Activated CD4-positive, alpha-beta T cell treated with anti-CD3 and anti-CD28 coated beads for 36 hours (primary cell): ENCODE measurements at regions not wholly inside any gene's neighbourhood (a gene's known extent, or its start where the extent isn't known, plus 50 kb on each side); places are given as distances from the start of the nearest gene placed in this dataset.

ENCODE experiments used
- ATAC-seq: fragments of 200-7000 bp; cut with Tn5 transposase; one replicate; pipeline ENCODE4 v1.10.0; 2021; ENCODE audit warnings: mild to moderate bottlenecking, moderate library complexity
- CTCF ChIA-PET: fragments of 350-600 bp; sonication (Branson Sonifier 250); formaldehyde crosslinking; loops from one replicate; lab custom pipeline; 2021; ENCODE audit warnings: antibody characterized with exemption; lab: Charles Lee
- POLR2A ChIA-PET: fragments of 350-600 bp; sonication (Branson Sonifier 250); formaldehyde crosslinking; loops from one replicate; lab custom pipeline; 2021; ENCODE audit warnings: antibody characterized with exemption, inconsistent platforms; lab: Charles Lee
- DNase-seq: peaks from one replicate; pipeline ENCODE4 v3.0.0-alpha.2; 2020
- H3K27ac Mint-ChIP-seq: one replicate; pipeline ENCODE4 v1.8.0; 2021; ENCODE audit warnings: mixed read lengths
- H3K27me3 Mint-ChIP-seq: one replicate; pipeline ENCODE4 v1.8.0; 2021; ENCODE audit warnings: mixed read lengths
- H3K36me3 Mint-ChIP-seq: one replicate; pipeline ENCODE4 v1.8.0; 2021; ENCODE audit warnings: low read depth, mixed read lengths
- H3K4me1 Mint-ChIP-seq: one replicate; pipeline ENCODE4 v1.8.0; 2021; ENCODE audit warnings: mixed read lengths
- H3K4me3 Mint-ChIP-seq: one replicate; pipeline ENCODE4 v1.8.0; 2021; ENCODE audit warnings: mild to moderate bottlenecking, moderate library complexity, mixed read lengths
- H3K9me3 Mint-ChIP-seq: one replicate; pipeline ENCODE4 v1.8.0; 2021; ENCODE audit warnings: low read depth, mixed read lengths
- intact Hi-C, 2 experiments: fragments of 100-400 bp; cut with DNase I in 1 of 2; cut with micrococcal nuclease in 1 of 2; formaldehyde crosslinking; loops; one replicate each; pipeline versions ENCODE4 v1.14.2 to v1.15.1; 2022 to 2024; cut with DNase I, micrococcal nuclease

GRCh38 chr2:193334401-193334800, 1139.7 kb upstream of the TMEFF2 start:
- DNase-seq (no peak), ATAC-seq (no peak)
- no peak overlapping the region for H3K4me3 Mint-ChIP-seq
- POLR2A ChIA-PET, result no interaction called here
- H3K9me3 Mint-ChIP-seq, result no peaks in the 10 kb centered on the region
- no peaks in the 10 kb centered on the region for H3K27me3 Mint-ChIP-seq
- CTCF ChIA-PET, result no interaction called here
- no peak overlapping the region for H3K27ac Mint-ChIP-seq
- H3K36me3 Mint-ChIP-seq, result no peaks in the 10 kb centered on the region
- H3K4me1 Mint-ChIP-seq, result no peaks in the 10 kb centered on the region
- intact Hi-C loops, result no loop called here

- H3K27me3 Mint-ChIP-seq, result no peaks in the 10 kb centered on the region
- no peaks in the 10 kb centered on the region for H3K4me1 Mint-ChIP-seq
- H3K27ac Mint-ChIP-seq, result no peak overlapping the region
- POLR2A ChIA-PET, result no interaction called here
- intact Hi-C loops, result no loop called here
- no peak overlapping the region for H3K4me3 Mint-ChIP-seq
- CTCF ChIA-PET, result no interaction called here
- DNase-seq (no peak), ATAC-seq (no peak)
- H3K9me3 Mint-ChIP-seq, result no peaks in the 10 kb centered on the region
- no peaks in the 10 kb centered on the region for H3K36me3 Mint-ChIP-seq
These were observed 1138.8 kb upstream of the TMEFF2 start for GRCh38 chr2:193333539-193333938.

GRCh38 chr2:193332941-193333340, 1138.2 kb upstream of the TMEFF2 start:
- no peak for ATAC-seq
- Mint-ChIP-seq H3K36me3 (no peaks in the 10 kb centered on the region), H3K27ac (no peak overlapping the region), H3K4me3 (no peak overlapping the region), H3K4me1 (no peaks in the 10 kb centered on the region), H3K9me3 (no peaks in the 10 kb centered on the region), H3K27me3 (no peaks in the 10 kb centered on the region)
- CTCF ChIA-PET, result no interaction called here
- POLR2A ChIA-PET, result no interaction called here
- DNase-seq, result no peak
- intact Hi-C loops, result no loop called here

DNA sequence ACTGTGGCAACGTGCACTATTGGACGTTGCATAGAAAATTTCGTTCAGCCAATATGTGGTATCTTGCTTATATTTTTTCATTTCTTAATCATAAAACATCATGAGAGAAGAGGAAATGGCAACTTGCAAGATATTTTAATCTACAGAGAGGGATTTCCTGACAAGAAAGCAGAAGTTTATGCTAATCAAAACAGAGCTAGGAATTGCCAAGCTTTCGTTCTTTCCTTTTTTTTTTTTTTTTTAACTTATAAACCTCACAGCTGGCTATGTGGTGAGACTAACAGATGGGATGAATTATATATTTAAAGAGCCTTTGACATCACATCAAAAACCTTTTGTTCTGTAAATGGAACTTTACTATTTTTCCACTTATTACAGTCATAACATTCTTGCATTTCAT, 1136.9 kb upstream of the TMEFF2 start:
- POLR2A ChIA-PET, result no interaction called here
- intact Hi-C loops, result no loop called here
- H3K9me3 Mint-ChIP-seq, result no peaks in the 10 kb centered on the region
- no peak overlapping the region for H3K27ac Mint-ChIP-seq
- H3K4me1 Mint-ChIP-seq, result no peaks in the 10 kb centered on the region
- H3K36me3 Mint-ChIP-seq, result no peaks in the 10 kb centered on the region
- no peak for ATAC-seq
- H3K27me3 Mint-ChIP-seq, result no peaks in the 10 kb centered on the region
- CTCF ChIA-PET, result interaction anchor here (3.9 kb wide), 1 partner anchor 10 kb away, joined by 9 read pairs; no protein-coding TSS in a partner anchor
- DNase-seq, result no peak
- no peak overlapping the region for H3K4me3 Mint-ChIP-seq

GRCh38 chr2:193326296-193326695, 1131.6 kb upstream of the TMEFF2 start:
- intact Hi-C loops, result no loop called here
- H3K27ac Mint-ChIP-seq, result no peak overlapping the region
- CTCF ChIA-PET, result no interaction called here

GRCh38 chr2:193315428-193316091, 1120.8 kb upstream of the TMEFF2 start:
- Mint-ChIP-seq H3K4me1 (no peaks in the 10 kb centered on the region), H3K4me3 (no peak overlapping the region), H3K9me3 (no peaks in the 10 kb centered on the region), H3K27me3 (no peaks in the 10 kb centered on the region), H3K27ac (no peak overlapping the region), H3K36me3 (no peaks in the 10 kb centered on the region)
- ChIA-PET CTCF (no interaction called here), POLR2A (interaction anchor here (0.6 kb wide), 1 partner anchor 1377 kb away, joined by 5 read pairs; no protein-coding TSS in a partner anchor)
- DNase-seq, result no peak
- intact Hi-C loops, result no loop called here
- no peak for ATAC-seq

More at GRCh38 chr2:193326296-193326695, 1131.6 kb upstream of the TMEFF2 start:
- no peaks in the 10 kb centered on the region for H3K27me3 Mint-ChIP-seq
- H3K4me1 Mint-ChIP-seq, result no peaks in the 10 kb centered on the region
- no peak for DNase-seq
- no peak overlapping the region for H3K4me3 Mint-ChIP-seq
- POLR2A ChIA-PET, result no interaction called here
- no peak for ATAC-seq
- H3K36me3 Mint-ChIP-seq, result no peaks in the 10 kb centered on the region
- no peaks in the 10 kb centered on the region for H3K9me3 Mint-ChIP-seq

- H3K36me3 Mint-ChIP-seq, result no peaks in the 10 kb centered on the region
- DNase-seq (no peak), ATAC-seq (no peak)
- no peaks in the 10 kb centered on the region for H3K27me3 Mint-ChIP-seq
- H3K9me3 Mint-ChIP-seq, result no peaks in the 10 kb centered on the region
- no peak overlapping the region for H3K27ac Mint-ChIP-seq
- no peak overlapping the region for H3K4me3 Mint-ChIP-seq
- CTCF ChIA-PET, result no interaction called here
- POLR2A ChIA-PET, result no interaction called here
- intact Hi-C loops, result no loop called here
- H3K4me1 Mint-ChIP-seq, result no peaks in the 10 kb centered on the region
These were observed 1108.7 kb upstream of the TMEFF2 start for GRCh38 chr2:193303464-193303863.

DNA sequence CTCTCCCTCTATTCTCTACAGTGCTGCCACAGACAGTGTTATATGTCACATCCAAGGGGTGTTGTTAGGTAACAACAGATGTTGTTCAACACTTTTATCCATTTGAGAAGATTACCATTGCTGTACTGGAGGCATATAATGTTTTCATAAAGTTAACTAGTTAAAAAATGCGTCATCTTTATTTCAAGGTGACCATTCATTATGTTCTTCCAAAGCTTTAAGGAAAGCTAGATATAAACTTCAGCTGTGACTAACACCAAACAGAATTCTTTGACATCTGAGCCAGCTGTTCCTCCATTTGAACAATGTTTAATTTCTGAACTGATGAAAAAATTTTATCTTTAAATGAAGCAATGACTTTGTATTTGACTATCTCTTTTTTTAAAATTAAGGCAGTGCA, 1099.6 kb upstream of the TMEFF2 start:
- Mint-ChIP-seq H3K4me1 (no peaks in the 10 kb centered on the region), H3K27ac (no peak overlapping the region), H3K27me3 (no peaks in the 10 kb centered on the region), H3K4me3 (no peak overlapping the region), H3K36me3 (no peaks in the 10 kb centered on the region), H3K9me3 (no peaks in the 10 kb centered on the region)
- ChIA-PET CTCF (no interaction called here), POLR2A (no interaction called here)
- ATAC-seq (no peak), DNase-seq (no peak)
- intact Hi-C loops, result no loop called here

DNA sequence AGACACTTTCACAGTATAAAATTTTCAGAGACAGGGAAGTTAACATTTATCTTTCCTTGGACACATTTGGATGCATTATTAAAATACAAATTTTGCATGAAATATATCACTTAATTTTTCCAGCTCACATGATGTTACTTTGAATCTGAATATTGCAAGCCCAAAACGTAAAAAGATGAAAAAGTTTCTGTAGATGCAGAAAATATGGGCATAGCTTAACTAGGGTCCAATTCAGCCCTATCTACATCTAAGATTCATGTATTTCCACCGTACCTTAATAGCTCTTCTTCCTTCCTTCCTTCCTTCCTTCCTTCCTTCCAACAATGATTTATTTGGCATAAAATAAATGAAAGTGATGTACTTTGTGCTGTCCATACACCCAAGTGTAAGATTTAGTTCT, 1084.6 kb upstream of the TMEFF2 start:
- intact Hi-C loops, result no loop called here
- ATAC-seq (no peak), DNase-seq (no peak)
- Mint-ChIP-seq H3K4me1 (no peaks in the 10 kb centered on the region), H3K36me3 (no peaks in the 10 kb centered on the region), H3K27me3 (no peaks in the 10 kb centered on the region), H3K9me3 (no peaks in the 10 kb centered on the region), H3K27ac (no peak overlapping the region), H3K4me3 (no peak overlapping the region)
- CTCF ChIA-PET, result no interaction called here
- POLR2A ChIA-PET, result no interaction called here

DNA sequence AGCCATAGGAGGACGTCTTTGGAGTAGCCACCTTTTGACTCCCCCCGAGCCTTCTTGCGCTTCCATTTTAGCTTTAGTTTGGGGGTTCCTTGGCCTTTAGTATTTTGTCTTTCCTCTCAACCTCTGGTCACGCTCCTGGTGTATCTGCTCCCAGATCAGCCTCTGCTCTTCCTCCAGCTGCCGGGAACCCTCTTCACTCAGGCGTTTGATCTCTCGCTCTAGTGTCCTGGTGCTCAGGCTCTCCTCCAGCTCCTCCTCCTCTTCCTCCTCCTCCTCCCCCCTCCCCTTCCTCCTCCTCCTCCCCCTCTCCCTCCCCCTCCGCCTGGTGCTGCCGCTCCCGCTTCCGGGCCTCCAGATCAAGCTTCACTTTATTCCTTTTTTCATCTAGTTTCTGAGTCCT, 1082.3 kb upstream of the TMEFF2 start:
- Mint-ChIP-seq H3K27ac (no peak overlapping the region), H3K27me3 (no peaks in the 10 kb centered on the region), H3K9me3 (no peaks in the 10 kb centered on the region), H3K4me3 (no peak overlapping the region), H3K4me1 (no peaks in the 10 kb centered on the region), H3K36me3 (no peaks in the 10 kb centered on the region)
- POLR2A ChIA-PET, result no interaction called here
- DNase-seq (no peak), ATAC-seq (no peak)
- CTCF ChIA-PET, result no interaction called here
- intact Hi-C loops, result no loop called here

- no peaks in the 10 kb centered on the region for H3K4me1 Mint-ChIP-seq
- no peaks in the 10 kb centered on the region for H3K27me3 Mint-ChIP-seq
- ChIA-PET POLR2A (no interaction called here), CTCF (no interaction called here)
- intact Hi-C loops, result no loop called here
- H3K36me3 Mint-ChIP-seq, result no peaks in the 10 kb centered on the region
- DNase-seq (no peak), ATAC-seq (no peak)
- no peaks in the 10 kb centered on the region for H3K9me3 Mint-ChIP-seq
- no peak overlapping the region for H3K4me3 Mint-ChIP-seq
- no peak overlapping the region for H3K27ac Mint-ChIP-seq
These were observed 1081.8 kb upstream of the TMEFF2 start for GRCh38 chr2:193276560-193276959.

DNA sequence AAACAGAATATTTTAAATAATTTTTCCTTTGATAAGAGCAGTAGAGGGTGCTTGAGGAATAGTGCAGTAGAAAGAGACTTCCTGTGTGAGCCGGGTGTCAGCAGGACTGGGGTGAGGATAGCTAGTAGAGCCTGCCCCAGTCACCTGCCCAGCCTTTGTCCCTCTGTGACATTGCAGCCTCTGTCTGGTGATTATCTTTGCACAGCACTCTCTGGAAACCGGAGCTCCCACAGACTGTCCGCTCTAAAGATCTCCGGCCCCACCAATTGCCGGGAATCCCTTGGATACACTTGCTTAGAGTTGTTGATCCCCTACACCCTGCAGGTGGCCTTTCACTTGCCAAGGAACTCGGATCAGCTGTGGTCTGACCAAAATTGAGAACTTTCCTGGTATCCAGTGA, 1081.3 kb upstream of the TMEFF2 start:
- DNase-seq (no peak), ATAC-seq (no peak)
- Mint-ChIP-seq H3K9me3 (no peaks in the 10 kb centered on the region), H3K36me3 (no peaks in the 10 kb centered on the region), H3K4me3 (no peak overlapping the region), H3K27me3 (no peaks in the 10 kb centered on the region), H3K27ac (no peak overlapping the region), H3K4me1 (no peaks in the 10 kb centered on the region)
- intact Hi-C loops, result no loop called here
- ChIA-PET POLR2A (no interaction called here), CTCF (no interaction called here)
